GM12872 (cell line): ENCODE measurements at regions not wholly inside any gene's neighbourhood (a gene's known extent, or its start where the extent isn't known, plus 50 kb on each side); places are given as distances from the start of the nearest gene placed in this dataset.

Source experiments
- TF ChIP-seq, protein P1 (sequence below): IDR thresholded peaks from 3 replicates; pipeline ENCODE4 v1.5.1; 2011; ENCODE audit warnings: low read depth, mild to moderate bottlenecking, low read length, moderate library complexity; ENCODE audit not compliant: insufficient read depth

DNA sequence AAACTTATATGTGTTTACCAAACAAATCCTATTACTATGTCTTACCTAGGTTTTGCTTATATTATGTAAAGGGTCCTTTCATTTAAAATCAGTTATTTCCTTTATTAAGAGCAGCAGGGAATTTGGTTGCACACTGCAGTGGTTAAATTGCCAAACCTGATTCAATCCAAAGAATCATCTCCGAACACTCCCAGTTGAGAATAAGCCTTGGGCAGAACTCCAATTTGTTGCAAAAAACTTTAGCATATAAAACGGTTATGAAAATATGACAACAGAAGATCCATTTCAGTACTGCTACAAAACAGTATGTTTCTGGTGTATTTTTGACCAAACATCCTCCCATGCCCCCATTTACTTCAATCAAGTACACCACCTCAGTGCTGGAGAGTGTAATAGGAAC is 587.0 kb upstream of the GRAMD2B start:
- TF ChIP-seq, protein P1, sequence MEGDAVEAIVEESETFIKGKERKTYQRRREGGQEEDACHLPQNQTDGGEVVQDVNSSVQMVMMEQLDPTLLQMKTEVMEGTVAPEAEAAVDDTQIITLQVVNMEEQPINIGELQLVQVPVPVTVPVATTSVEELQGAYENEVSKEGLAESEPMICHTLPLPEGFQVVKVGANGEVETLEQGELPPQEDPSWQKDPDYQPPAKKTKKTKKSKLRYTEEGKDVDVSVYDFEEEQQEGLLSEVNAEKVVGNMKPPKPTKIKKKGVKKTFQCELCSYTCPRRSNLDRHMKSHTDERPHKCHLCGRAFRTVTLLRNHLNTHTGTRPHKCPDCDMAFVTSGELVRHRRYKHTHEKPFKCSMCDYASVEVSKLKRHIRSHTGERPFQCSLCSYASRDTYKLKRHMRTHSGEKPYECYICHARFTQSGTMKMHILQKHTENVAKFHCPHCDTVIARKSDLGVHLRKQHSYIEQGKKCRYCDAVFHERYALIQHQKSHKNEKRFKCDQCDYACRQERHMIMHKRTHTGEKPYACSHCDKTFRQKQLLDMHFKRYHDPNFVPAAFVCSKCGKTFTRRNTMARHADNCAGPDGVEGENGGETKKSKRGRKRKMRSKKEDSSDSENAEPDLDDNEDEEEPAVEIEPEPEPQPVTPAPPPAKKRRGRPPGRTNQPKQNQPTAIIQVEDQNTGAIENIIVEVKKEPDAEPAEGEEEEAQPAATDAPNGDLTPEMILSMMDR = no peak

DNA sequence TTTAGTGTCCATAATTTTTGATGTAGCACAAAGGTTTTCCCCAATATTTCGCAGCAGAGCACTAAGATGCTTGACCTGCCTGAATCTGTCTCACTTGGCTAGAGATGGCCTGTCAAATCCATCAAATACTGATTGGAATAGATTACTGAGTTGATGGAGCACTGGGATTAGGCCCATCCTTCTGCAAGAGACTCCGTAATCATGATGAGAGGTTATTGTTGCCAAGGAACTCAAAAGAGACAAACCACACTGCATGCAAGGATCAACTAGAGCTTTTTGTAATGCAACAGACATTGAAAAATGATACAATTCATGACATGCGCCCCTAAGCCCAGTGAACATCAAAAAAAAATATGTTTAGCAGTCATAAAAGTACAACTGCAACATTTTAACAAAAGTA is 585.3 kb upstream of the GRAMD2B start:
- TF ChIP-seq, protein P1 = no peak

DNA sequence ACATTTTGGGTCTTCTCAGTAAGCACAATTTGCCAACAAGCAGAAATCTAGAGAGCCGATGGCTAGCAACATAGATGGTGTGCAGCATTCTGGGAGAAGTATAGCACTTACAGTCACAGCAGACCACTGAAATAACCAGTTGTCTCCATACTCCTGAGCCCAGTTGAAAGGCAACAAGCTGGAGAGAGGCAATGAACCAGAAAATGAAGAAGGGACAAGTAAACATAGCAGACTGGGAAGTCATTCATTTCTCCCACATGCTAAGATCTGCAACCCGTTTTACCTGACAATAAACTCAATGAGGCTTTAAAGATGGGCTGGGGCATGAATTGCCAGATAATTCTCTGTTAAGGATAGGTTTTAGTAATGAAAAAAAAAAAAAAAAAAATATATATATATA is 575.6 kb upstream of the GRAMD2B start:
- TF ChIP-seq, protein P1 = no peak

DNA sequence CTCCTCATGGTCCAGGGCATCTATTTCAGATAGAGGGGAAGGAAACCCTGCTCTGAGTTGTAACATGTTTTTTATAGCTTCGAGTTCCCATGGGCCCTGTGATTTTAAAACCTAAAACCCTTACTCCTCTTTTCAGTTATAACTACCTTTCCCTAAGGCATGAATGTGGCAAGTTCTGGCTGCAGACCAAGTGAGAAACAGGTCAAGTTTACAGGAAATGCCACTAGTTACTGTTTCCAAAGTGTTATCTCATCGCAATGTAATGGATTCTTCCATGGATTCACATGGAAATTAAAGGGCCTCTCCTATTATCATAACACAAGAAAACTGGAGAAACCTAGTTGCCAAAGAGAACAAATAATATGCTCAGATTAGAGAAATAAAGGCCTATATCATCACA is 574.5 kb upstream of the GRAMD2B start:
- TF ChIP-seq, protein P1 = no peak

DNA sequence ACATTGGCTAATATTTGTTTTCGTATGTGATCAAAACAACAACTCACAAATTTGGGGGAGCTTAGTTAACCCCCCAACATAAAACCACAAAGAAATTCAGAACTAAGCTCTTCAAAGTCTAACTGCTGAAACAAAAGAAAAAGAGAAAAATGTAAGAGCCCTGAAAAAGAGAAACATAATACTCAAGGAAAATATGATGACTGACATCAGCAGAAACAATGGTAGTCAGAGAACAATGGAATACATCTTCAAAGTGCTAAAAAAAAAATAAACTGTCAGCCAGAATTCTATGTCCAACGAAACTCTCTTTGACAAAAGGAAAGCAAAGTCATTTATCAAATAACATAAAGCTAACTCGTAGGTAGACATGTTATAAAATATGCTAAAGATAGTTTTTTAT is 566.3 kb upstream of the GRAMD2B start:
- TF ChIP-seq, protein P1 = no peak

DNA sequence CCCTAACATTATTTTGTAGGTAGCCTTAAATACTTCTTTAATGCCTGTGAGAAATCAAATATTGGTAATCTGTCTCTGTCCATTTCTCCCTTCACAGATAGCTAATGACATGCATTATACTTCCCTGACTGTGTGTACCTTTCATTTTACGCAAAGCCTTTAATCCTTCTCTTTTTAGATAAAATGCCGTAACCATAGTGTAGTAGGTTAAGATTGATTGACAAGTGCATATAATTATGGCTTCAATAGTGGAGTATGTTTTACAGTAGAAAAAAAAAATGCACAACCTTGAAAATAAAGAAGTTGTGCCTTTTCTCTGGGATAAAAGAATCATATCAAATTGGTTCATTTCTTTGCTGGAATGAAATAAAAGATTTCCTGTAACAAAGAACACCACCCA is 559.6 kb upstream of the GRAMD2B start:
- TF ChIP-seq, protein P1 = no peak

DNA sequence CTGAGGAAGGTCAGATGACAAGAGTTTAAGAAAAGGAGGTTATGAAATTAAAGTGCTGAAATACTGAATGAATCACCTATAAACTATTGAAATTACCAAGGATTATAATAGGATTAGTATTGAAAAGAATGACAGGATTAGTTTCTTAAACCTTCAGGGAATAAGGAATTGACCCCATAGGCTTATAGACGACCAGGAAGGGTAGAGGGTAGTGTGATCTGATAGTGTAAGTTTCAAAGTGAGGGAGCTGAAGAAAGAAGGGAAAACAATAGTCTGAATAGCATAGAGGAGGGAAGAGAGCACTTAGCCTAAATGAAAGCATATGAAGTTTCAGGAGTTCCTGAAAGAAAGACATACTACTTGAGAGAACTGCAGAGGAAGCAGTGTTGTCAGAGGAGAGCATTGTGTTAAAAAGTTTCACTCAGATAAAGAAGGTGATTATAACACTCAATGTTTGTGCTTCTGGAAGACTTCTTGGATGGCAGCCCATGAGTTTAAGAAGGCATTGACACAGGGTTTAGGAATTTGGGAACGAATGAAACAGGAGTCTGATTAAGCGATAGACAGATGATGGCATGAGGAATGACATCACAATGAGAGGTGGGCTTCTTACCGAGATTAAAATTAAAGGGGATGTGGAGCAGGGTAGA is 557.9 kb upstream of the GRAMD2B start:
- TF ChIP-seq, protein P1 = no peak

DNA sequence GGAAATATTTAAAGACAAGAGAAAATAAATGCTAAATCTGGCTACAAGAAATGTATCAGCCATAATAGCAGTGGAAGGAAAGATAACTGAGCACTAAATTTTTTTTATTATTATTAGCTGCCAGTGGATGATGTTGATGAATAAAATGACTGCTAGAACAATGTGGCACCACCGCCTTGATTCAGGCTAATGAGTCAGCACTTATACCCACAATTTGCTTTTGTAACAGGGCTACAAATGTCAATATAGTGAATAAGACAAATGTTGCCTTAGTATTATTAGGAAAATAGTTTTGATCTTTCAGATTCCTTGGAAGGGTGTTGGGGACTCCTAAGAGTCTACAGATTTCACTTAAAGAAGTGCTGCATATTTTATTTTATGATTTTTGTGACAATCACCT is 555.2 kb upstream of the GRAMD2B start:
- TF ChIP-seq, protein P1 = no peak
